ENCODE measurements at regions not wholly inside any gene's neighbourhood (a gene's known extent, or its start where the extent isn't known, plus 50 kb on each side); places are given as distances from the start of the nearest gene placed in this dataset.
"Not testable (repeated sequence)": the region's sequence is repeated elsewhere in the genome, so short reads cannot be mapped to it uniquely, and the experiment has no call there.

DNA sequence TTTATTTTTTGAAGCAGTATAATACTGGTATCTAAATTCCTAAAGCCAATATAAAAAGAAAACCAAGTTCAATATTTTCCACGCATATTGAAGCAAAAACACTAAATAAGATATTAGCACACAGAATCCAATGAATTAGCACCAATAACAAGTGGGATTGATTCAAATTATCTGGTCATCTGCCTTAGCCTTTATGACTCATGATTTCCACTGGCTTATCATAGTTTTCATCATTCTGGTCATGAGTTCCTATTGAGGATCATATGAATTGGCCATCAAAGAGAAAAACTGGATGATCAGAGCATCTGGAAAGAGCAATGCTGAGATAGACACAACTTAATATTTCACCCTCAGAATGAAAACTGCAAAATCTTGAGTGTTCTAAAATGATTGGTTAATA is 809.9 kb downstream of the MCTP2 start:
- no peaks in the 10 kb centered on the region for H3K4me1 ChIP-seq

DNA sequence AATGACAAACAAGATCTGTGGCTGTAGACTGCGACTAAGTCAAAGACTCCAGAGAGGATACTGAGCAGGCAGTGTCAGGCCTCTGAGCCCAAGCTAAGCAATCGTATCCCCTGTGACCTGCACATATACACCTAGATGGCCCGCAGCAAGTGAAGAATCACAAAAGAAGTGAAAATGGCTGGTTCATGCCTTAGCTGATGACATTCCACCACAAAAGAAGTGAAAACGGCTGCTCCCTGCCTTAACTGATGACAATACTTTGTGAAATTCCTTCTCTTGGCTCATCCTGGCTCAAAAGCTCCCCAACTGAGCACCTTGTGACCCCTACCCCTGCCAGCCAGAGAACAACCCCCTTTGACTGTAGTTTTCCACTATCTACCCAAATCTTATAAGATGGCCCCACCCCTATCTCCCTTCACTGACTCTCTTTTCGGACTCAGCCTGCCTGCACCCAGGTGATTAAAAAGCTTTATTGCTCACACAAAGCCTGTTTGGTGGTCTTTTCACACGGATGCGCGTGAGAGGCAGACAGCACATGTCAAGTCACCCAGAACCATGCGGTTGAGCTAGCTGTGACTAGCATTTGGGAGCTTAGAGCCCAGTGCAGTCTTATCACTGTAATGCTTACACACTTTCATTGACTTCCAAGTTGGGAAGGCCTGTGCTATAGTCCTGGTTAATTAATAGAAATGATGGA is 812.0 kb downstream of the MCTP2 start:
- H3K36me3 ChIP-seq; H3K27ac ChIP-seq; H3K4me1 ChIP-seq; intact Hi-C loops (cut with DNase I); H3K4me3 ChIP-seq; DNase-seq; H3K9me3 ChIP-seq; H3K27me3 ChIP-seq: not testable (repeated sequence)
- 82 to 83% methylated on average over 9 of the region's 9 CpGs for WGBS, 2 donors

More for the DNA sequence above, 809.9 kb downstream of the MCTP2 start:
- Histone ChIP-seq H3K9me3 (peaks cover 0 to 2% (median 0%) of the 10 kb centered on the region in 4 donors), H3K4me3 (no peak overlapping the region), H3K27ac (no peak overlapping the region), H3K27me3 (no peaks in the 10 kb centered on the region), H3K36me3 (no peaks in the 10 kb centered on the region)
- TF ChIP-seq, protein P1, sequence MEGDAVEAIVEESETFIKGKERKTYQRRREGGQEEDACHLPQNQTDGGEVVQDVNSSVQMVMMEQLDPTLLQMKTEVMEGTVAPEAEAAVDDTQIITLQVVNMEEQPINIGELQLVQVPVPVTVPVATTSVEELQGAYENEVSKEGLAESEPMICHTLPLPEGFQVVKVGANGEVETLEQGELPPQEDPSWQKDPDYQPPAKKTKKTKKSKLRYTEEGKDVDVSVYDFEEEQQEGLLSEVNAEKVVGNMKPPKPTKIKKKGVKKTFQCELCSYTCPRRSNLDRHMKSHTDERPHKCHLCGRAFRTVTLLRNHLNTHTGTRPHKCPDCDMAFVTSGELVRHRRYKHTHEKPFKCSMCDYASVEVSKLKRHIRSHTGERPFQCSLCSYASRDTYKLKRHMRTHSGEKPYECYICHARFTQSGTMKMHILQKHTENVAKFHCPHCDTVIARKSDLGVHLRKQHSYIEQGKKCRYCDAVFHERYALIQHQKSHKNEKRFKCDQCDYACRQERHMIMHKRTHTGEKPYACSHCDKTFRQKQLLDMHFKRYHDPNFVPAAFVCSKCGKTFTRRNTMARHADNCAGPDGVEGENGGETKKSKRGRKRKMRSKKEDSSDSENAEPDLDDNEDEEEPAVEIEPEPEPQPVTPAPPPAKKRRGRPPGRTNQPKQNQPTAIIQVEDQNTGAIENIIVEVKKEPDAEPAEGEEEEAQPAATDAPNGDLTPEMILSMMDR (IDR thresholded peaks at IDR 0.05), result no peak
- TF ChIP-seq EP300 (IDR thresholded peaks at IDR 0.05), result no peak
- no peak for TF ChIP-seq POLR2AphosphoS5 (IDR thresholded peaks at IDR 0.05)
- no peak for TF ChIP-seq POLR2A (IDR thresholded peaks at IDR 0.05)
- DNase-seq, result no peak
- 93 to 98% methylated on average over 1 of the region's 1 CpG for WGBS, 2 donors
- intact Hi-C loops (cut with DNase I), result no loop called here

DNA sequence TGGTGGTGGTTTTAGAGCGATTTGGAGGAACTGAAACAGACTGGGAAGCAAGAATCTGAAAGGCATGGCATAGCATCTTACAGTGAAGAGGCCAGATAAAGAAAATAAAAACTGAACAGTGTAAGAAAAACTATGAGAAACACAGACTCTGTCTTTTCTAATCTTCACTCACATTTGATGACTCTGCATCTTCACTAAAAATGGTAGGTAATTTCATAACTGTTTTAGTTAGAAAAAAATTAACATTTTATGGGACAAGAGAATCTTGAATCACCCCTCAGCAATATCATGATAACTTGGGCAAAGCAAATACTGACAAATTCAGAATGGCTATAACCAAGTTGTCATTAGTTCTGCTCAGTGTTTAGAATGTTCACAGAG is 812.6 kb downstream of the MCTP2 start:
- intact Hi-C loops (cut with DNase I), result no loop called here

DNA sequence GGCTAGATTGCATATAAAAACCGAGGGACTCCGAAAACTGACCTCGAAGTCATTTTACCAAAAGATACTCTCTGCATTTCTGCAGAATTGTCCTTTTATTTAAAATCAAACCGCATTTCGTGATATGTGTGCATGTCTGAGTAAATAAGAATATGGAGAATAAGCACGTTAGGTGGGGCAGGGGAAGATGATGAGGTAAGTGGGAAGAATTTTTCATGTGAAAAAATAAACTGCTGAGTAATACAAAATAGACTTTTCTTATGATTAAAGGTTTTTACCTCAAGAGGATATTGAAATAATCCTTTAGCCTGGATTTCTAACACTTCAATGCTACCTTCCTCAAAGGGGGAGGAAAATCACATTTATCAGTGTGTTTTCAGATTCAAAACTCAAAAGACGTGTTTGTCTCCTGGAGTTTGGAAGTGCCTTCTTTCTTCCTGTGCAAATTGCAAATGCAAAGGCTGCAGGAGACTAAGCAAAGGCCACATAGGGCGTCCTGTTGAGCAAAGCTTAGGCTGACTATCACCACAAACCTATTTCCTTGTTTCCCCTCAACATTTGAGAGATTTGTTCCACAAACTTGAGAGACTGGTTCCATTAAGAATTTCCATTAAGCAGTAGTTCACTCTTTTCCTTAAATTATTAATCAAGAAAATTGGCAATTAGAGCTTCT is 813.5 kb downstream of the MCTP2 start:
- Histone ChIP-seq H3K4me1 (no peaks in the 10 kb centered on the region), H3K27me3 (no peaks in the 10 kb centered on the region), H3K27ac (no peak overlapping the region), H3K36me3 (no peaks in the 10 kb centered on the region), H3K4me3 (no peak overlapping the region), H3K9me3 (peaks cover 0 to 5% (median 0%) of the 10 kb centered on the region in 4 donors)
- TF ChIP-seq EP300 (IDR thresholded peaks at IDR 0.05) (no peak), POLR2AphosphoS5 (IDR thresholded peaks at IDR 0.05) (no peak), POLR2A (IDR thresholded peaks at IDR 0.05) (no peak)
- TF ChIP-seq, protein P1 (IDR thresholded peaks at IDR 0.05), result no peak
- DNase-seq, result no peak
- intact Hi-C loops (cut with DNase I), result no loop called here
- WGBS, 2 donors, result 67 to 76% methylated on average over 8 of the region's 8 CpGs

More for the DNA sequence above, 812.6 kb downstream of the MCTP2 start:
- H3K27me3 ChIP-seq, result no peaks in the 10 kb centered on the region
- WGBS, 2 donors, result 39 to 61% methylated on average over 1 of the region's 1 CpG
- peaks cover 0 to 5% (median 0%) of the 10 kb centered on the region in 4 donors for H3K9me3 ChIP-seq
- H3K36me3 ChIP-seq, result no peaks in the 10 kb centered on the region
- H3K27ac ChIP-seq, result no peak overlapping the region
- H3K4me1 ChIP-seq, result no peaks in the 10 kb centered on the region
- H3K4me3 ChIP-seq, result no peak overlapping the region
- DNase-seq, result no peak
- TF ChIP-seq, protein P1 (IDR thresholded peaks at IDR 0.05), result no peak
- no peak for TF ChIP-seq POLR2AphosphoS5 (IDR thresholded peaks at IDR 0.05)
- TF ChIP-seq POLR2A (IDR thresholded peaks at IDR 0.05), result no peak
- TF ChIP-seq EP300 (IDR thresholded peaks at IDR 0.05), result no peak

DNA sequence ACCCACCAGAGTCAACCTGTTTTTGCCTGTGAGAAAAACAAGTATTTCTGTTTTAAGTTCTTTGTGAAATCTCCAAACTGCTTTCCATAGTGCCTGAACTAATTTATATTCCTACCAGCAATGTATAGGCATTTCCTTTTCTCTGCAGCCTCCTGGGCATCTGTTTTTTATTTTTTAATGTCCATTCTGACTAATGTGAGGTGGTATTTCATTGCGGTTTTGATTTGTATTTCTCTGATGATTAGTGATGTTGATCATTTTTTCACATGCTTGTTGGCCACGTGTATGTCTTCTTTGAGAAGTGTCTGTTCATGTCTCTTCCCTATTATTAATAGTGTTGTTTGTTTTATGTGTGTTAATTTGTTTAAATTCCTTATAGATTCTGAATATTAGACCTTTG is 820.5 kb downstream of the MCTP2 start:
- DNase-seq, result no peak
- WGBS, 2 donors, result 69 to 77% methylated on average over 2 of the region's 2 CpGs
- Histone ChIP-seq H3K27me3 (no peaks in the 10 kb centered on the region), H3K4me1 (no peaks in the 10 kb centered on the region), H3K9me3 (peaks cover 0 to 5% (median 0%) of the 10 kb centered on the region in 4 donors), H3K36me3 (no peaks in the 10 kb centered on the region), H3K27ac (no peak overlapping the region), H3K4me3 (no peak overlapping the region)
- intact Hi-C loops (cut with DNase I), result no loop called here
- TF ChIP-seq, protein P1 (IDR thresholded peaks at IDR 0.05), result no peak
- TF ChIP-seq EP300 (IDR thresholded peaks at IDR 0.05) (no peak), POLR2A (IDR thresholded peaks at IDR 0.05) (no peak)
